NT2/D1 (cell line): ENCODE measurements at regions not wholly inside any gene's neighbourhood (a gene's known extent, or its start where the extent isn't known, plus 50 kb on each side); places are given as distances from the start of the nearest gene placed in this dataset.

Experiments used
- DNase-seq: peaks from one replicate; pipeline ENCODE4 v3.0.0-alpha.2; 2011; ENCODE audit warnings: low read depth, low spot score
- H3K27me3 ChIP-seq: 2 replicates; pipeline ENCODE4 v1.6.0; 2011; ENCODE audit warnings: mild to moderate bottlenecking; ENCODE audit not compliant: insufficient read length, insufficient read depth
- H3K36me3 ChIP-seq: 2 replicates; pipeline ENCODE4 v1.6.1; 2011; ENCODE audit warnings: mild to moderate bottlenecking, low read length, mixed read lengths; ENCODE audit not compliant: insufficient read depth, insufficient read length
- H3K4me1 ChIP-seq: 2 replicates; pipeline ENCODE4 v1.5.1; 2011; ENCODE audit not compliant: insufficient read depth, insufficient read length
- H3K4me3 ChIP-seq: 2 replicates; pipeline ENCODE4 v1.5.1; 2011; ENCODE audit warnings: low read depth; ENCODE audit not compliant: insufficient read length
- H3K9ac ChIP-seq: 2 replicates; pipeline ENCODE4 v1.6.0; 2011; ENCODE audit warnings: low read depth; ENCODE audit not compliant: insufficient read length
- H3K9me3 ChIP-seq: 2 replicates; pipeline ENCODE4 v1.5.1; 2011; ENCODE audit warnings: mild to moderate bottlenecking, low read length; ENCODE audit not compliant: insufficient read depth
- SUZ12 ChIP-seq: IDR thresholded peaks from 2 replicates; pipeline ENCODE4 v1.6.1; 2011; ENCODE audit not compliant: insufficient read length, insufficient read depth; ENCODE audit errors: extremely low read depth
- YY1 ChIP-seq: IDR thresholded peaks from 2 replicates; pipeline ENCODE4 v1.6.1; 2011; ENCODE audit not compliant: insufficient read length, insufficient read depth
- ZNF274 ChIP-seq: IDR thresholded peaks from 2 replicates; pipeline ENCODE4 v1.6.1; 2011; ENCODE audit warnings: mild to moderate bottlenecking, low read depth, low read length

DNA sequence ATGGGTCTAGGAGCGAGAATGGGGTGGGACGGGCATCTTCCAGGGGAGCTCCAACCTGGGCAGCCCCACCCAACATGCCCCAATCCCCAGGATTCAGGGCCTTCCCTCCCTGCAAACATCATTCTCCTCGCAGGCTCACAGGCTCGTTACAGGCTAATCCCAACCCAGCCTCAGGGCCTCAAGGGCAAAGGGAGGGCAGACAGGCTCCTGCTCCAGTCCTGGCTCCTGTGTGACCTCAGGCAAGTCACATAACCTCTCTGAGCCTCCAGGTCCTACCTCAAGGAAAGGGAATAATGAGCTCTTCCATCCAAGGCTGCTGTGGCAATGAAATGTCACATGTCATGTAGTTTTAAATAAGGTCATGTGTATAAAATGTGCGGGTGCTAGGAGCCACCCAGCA, 186.5 kb upstream of the TNRC6C start:
- no peak for TF ChIP-seq ZNF274
- TF ChIP-seq SUZ12: no peak
- no peak for TF ChIP-seq YY1
- H3K9me3 ChIP-seq: no peaks in the 10 kb centered on the region
- H3K4me1 ChIP-seq: peaks cover 17% of the 10 kb centered on the region
- no peaks in the 10 kb centered on the region for H3K36me3 ChIP-seq
- H3K27me3 ChIP-seq: peaks cover 3% of the 10 kb centered on the region
- H3K9ac ChIP-seq: no peak overlapping the region
- DNase-seq: no peak
- no peak overlapping the region for H3K4me3 ChIP-seq

DNA sequence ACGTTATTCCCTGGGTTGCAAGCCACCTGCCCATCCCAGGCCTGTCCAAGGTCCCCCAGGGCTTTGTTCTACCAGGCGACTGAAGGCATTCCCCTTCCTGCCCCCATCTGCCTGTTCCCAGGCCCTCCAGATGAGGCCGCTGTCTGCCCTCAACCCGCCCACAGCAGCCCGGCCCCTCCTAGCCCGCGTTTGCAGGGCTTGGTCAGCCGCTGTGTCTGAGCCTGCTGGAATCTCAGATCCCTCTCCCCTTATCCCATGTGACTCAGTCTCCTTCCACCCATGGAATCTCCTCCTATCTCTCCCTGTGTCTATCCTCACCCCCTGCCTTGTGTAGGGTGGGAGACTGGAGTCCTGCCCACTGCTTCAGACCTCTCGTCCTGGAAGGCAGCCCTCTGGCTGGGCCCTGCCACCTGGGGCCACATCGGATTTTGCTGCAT, 186.0 kb upstream of the TNRC6C start:
- Histone ChIP-seq H3K9me3 (no peaks in the 10 kb centered on the region), H3K9ac (peak overlapping the region; percentile 66), H3K27me3 (peaks cover 3% of the 10 kb centered on the region), H3K4me3 (no peak overlapping the region), H3K4me1 (peaks cover 17% of the 10 kb centered on the region), H3K36me3 (no peaks in the 10 kb centered on the region)
- peak; percentile 64 for DNase-seq
- TF ChIP-seq SUZ12: no peak
- no peak for TF ChIP-seq ZNF274
- TF ChIP-seq YY1: no peak

DNA sequence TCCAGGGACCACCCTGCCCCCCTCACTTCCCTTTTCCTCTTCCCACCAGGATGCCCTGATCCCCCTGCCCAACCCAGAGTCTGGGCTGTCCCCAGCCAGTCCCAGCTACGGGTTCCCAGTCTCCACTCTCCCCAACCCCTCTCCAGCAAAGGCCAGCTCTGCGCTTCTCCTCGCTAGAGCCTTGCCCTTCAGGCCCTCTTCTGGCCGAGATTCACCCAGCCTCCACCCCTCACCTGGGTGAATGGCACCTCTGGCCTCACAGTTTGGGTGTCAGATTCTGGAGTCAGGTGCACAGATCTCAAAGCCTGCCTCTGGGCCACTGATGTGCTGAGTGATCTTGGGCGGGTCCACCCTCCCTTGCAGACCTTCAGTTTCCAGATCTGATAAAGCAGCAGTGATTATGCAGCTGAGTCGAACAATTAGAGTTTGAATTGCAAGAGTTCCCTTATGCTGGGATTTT, 185.6 kb upstream of the TNRC6C start:
- Histone ChIP-seq H3K9ac (peak overlapping the region; percentile 66), H3K4me1 (peaks cover 17% of the 10 kb centered on the region), H3K36me3 (no peaks in the 10 kb centered on the region), H3K27me3 (peaks cover 3% of the 10 kb centered on the region), H3K9me3 (no peaks in the 10 kb centered on the region), H3K4me3 (no peak overlapping the region)
- no peak for TF ChIP-seq SUZ12
- TF ChIP-seq ZNF274: no peak
- no peak for TF ChIP-seq YY1
- no peak for DNase-seq

DNA sequence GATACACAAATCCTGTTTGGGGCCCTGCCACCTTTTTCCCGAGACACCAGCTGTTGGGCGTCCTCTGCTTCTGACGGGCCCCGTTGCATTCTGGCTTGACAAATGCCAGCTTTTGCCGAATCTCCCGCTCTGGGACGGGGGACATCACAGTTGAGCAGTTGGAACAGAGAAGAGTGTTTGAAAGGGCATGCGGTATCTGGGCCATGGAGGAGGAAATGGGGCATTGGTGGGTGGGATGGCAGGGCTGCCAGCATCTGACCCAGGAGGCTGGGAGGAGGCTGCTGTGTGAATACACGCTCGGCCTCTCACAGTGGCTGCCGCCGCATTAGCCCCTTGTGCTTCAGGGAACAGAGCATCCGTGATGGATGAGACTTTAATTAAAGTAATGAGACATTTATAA, 184.3 kb upstream of the TNRC6C start:
- Histone ChIP-seq H3K36me3 (no peaks in the 10 kb centered on the region), H3K9ac (no peak overlapping the region), H3K27me3 (no peaks in the 10 kb centered on the region), H3K9me3 (no peaks in the 10 kb centered on the region), H3K4me3 (no peak overlapping the region), H3K4me1 (peaks cover 18% of the 10 kb centered on the region)
- TF ChIP-seq YY1 (no peak), ZNF274 (no peak), SUZ12 (no peak)
- DNase-seq: no peak

DNA sequence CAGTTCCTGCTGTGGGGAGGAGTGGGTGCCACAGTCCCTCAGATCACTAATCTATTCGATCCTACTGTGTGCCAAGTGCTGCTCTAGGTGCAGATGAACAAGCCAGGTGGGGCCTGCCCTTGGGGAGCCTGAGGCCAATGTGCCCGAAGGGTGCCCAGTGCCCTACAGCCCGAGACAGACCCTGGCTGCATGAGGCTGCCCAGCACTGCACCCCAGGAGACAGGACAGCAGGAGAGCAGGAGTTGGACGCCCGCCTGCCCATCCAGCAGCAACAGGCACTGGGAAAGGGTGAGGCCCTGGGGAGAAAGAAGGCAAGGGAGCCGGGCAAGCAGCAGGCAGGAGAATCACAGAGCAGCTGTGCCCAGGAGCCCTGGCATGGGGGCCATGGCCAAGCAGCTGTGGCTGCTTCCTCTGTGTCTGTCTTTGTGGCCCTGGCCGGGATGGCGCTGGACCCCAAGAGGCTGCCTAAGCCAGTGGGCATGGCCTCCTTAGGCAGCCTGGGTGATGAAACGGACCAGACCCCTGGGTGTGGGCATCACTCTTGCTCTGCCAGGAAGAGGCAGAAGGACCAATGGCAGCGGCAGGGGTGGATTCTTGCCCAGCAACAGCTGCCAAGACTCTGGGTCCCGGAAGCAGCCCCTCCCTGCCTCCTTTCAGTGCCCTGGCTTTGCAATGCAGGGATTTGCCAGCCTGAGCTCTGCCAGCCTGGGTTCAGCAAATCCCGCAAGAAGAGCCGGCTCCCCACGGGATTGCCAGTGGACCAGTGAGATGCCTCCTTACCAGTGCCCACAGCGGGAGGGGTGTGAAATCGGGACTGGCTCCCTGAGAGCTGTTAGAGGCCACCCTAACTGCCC, 179.6 kb upstream of the TNRC6C start:
- H3K9ac ChIP-seq: peak overlapping the region; percentile 47
- no peak overlapping the region for H3K4me3 ChIP-seq
- peaks cover 19% of the 10 kb centered on the region for H3K4me1 ChIP-seq
- peaks cover 15% of the 10 kb centered on the region for H3K27me3 ChIP-seq
- H3K36me3 ChIP-seq: no peaks in the 10 kb centered on the region
- TF ChIP-seq ZNF274 (no peak), SUZ12 (no peak), YY1 (no peak)
- no peak for DNase-seq
- H3K9me3 ChIP-seq: no peaks in the 10 kb centered on the region

DNA sequence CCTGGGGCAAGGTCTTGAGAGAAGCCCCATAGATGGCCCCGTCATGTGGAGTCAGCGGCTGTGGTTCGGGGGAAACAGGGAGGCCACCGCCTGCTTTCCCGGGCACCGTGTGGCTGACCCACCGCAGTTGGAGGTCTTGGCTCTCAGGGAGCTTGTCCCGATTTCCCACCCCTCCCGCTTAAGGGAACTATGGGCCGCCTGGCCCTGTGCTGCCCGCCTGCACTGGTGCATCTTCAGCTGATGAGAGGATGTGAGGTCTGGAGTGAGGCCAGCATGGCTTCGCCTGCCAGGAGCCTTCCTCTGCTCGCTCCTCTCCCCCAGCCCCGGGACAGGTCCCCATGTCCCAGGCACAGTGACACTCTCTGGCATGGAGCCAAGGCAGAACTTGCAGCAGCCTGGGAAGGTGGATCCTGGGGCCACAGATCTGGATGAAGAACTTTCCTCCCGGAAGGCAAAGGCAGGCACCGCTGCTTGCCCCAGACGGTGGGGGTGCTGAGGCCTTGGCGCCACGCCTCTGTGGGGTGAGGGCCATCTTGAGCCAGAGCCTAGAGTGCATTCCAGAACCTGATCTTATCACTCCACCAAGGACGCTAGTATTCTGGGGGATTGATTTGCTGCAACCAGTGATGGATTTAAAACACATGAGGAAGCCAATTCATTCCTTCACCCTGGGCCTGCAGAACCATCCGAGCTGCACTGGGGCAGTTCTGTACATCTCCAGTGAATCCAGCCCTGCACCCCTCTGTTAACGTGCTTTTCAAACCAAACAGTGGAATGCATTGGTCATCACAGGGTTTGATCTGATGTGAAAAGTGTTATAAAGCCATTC, 178.6 kb upstream of the TNRC6C start:
- peak overlapping the region; percentile 47 for H3K9ac ChIP-seq
- H3K27me3 ChIP-seq: peaks cover 26% of the 10 kb centered on the region

DNA sequence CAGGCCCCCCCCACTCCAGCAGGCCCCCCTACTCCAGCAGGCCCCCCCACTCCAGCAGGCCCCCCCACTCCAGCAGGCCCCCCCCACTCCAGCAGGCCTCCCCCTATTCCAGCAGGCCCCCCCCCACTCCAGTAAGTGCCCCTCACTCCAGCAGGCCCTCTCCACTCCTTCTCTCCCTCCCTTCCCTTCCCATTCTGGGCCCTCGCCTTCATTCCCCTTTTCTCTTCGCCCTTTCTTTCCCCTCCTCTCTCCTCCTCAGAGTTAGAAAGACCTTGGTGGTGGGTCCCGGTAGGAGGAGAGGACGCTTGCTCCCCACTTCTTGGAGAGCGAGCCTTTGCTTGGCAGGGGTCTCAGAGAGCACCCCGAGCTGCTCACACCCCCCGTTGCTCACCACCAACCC, 177.0 kb upstream of the TNRC6C start:
- Histone ChIP-seq H3K36me3 (no peaks in the 10 kb centered on the region), H3K4me3 (no peak overlapping the region), H3K27me3 (peaks cover 42% of the 10 kb centered on the region), H3K4me1 (peaks cover 28% of the 10 kb centered on the region), H3K9me3 (no peaks in the 10 kb centered on the region), H3K9ac (no peak overlapping the region)
- no peak for DNase-seq
- TF ChIP-seq SUZ12 (no peak), ZNF274 (no peak), YY1 (no peak)

More for the DNA sequence above, 178.6 kb upstream of the TNRC6C start:
- DNase-seq: no peak
- Histone ChIP-seq H3K4me1 (peaks cover 22% of the 10 kb centered on the region), H3K4me3 (no peak overlapping the region), H3K36me3 (no peaks in the 10 kb centered on the region), H3K9me3 (no peaks in the 10 kb centered on the region)
- TF ChIP-seq YY1 (no peak), SUZ12 (no peak), ZNF274 (no peak)
